Calu3 (cell line): ENCODE measurements at regions not wholly inside any gene's neighbourhood (a gene's known extent, or its start where the extent isn't known, plus 50 kb on each side); places are given as distances from the start of the nearest gene placed in this dataset.

Experiments
- BruUV-seq: library from RNA; stranded (reverse); fragments of 400-500 nt; replicated peaks from 2 replicates; lab custom pipeline; 2021; lab: Mats Ljungman, UMichigan
- CTCF ChIA-PET: fragments of 300-600 bp; sonication (Branson Sonifier 250); formaldehyde crosslinking; loops from one replicate; lab custom pipeline; 2022; ENCODE audit warnings: antibody characterized with exemption; lab: Charles Lee
- DNase-seq: peaks from one replicate; pipeline ENCODE4 v3.0.0; 2022
- H3K27ac Mint-ChIP-seq: one replicate; pipeline ENCODE4 v1.8.0; 2022; ENCODE audit warnings: mixed read lengths; ENCODE audit not compliant: unreplicated experiment
- H3K27me3 Mint-ChIP-seq: one replicate; pipeline ENCODE4 v1.8.0; 2022; ENCODE audit warnings: mixed read lengths; ENCODE audit not compliant: unreplicated experiment
- H3K36me3 Mint-ChIP-seq: one replicate; pipeline ENCODE4 v1.8.0; 2022; ENCODE audit warnings: mild to moderate bottlenecking, moderate library complexity, mixed read lengths; ENCODE audit not compliant: insufficient read depth, unreplicated experiment
- H3K4me1 Mint-ChIP-seq: one replicate; pipeline ENCODE4 v1.8.0; 2022; ENCODE audit warnings: mild to moderate bottlenecking, low read depth, mixed read lengths; ENCODE audit not compliant: unreplicated experiment
- H3K4me3 Mint-ChIP-seq: one replicate; pipeline ENCODE4 v1.8.0; 2022; ENCODE audit warnings: mild to moderate bottlenecking, low read depth, moderate library complexity, mixed read lengths; ENCODE audit not compliant: unreplicated experiment
- H3K9me3 Mint-ChIP-seq: one replicate; pipeline ENCODE4 v1.8.0; 2022; ENCODE audit warnings: low read depth, mixed read lengths; ENCODE audit not compliant: unreplicated experiment
- intact Hi-C: fragments of 100-400 bp; cut with micrococcal nuclease; formaldehyde crosslinking; loops from one replicate; pipeline ENCODE4 v1.10.0; 2022; ENCODE audit not compliant: unreplicated experiment
- TF ChIP-seq, protein P1 (sequence below): fragments of 200-600 bp; IDR thresholded peaks from one replicate; pipeline ENCODE4 v1.8.0; 2022; ENCODE audit warnings: antibody characterized with exemption; ENCODE audit not compliant: unreplicated experiment

GRCh38 chr1:50271968-50272578, 151.2 kb downstream of the DMRTA2 start:
- Mint-ChIP-seq H3K36me3 (no peaks in the 10 kb centered on the region), H3K27me3 (peaks cover 71% of the 10 kb centered on the region), H3K9me3 (no peaks in the 10 kb centered on the region), H3K4me3 (no peak overlapping the region), H3K27ac (no peak overlapping the region), H3K4me1 (peaks cover 3% of the 10 kb centered on the region)
- CTCF ChIA-PET = interaction anchor here (0.7 to 1.4 kb wide), 8 partner anchors 12 to 1700 kb away, joined by 3 to 9 read pairs (median 4); no protein-coding TSS in a partner anchor
- TF ChIP-seq, protein P1, sequence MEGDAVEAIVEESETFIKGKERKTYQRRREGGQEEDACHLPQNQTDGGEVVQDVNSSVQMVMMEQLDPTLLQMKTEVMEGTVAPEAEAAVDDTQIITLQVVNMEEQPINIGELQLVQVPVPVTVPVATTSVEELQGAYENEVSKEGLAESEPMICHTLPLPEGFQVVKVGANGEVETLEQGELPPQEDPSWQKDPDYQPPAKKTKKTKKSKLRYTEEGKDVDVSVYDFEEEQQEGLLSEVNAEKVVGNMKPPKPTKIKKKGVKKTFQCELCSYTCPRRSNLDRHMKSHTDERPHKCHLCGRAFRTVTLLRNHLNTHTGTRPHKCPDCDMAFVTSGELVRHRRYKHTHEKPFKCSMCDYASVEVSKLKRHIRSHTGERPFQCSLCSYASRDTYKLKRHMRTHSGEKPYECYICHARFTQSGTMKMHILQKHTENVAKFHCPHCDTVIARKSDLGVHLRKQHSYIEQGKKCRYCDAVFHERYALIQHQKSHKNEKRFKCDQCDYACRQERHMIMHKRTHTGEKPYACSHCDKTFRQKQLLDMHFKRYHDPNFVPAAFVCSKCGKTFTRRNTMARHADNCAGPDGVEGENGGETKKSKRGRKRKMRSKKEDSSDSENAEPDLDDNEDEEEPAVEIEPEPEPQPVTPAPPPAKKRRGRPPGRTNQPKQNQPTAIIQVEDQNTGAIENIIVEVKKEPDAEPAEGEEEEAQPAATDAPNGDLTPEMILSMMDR = peak; percentile 65
- DNase-seq = peak; percentile 65
- BruUV-seq = no TSS peak
- intact Hi-C loops = loop anchor here (5.0 kb wide), 1 partner anchor 60 kb away; no protein-coding TSS in a partner anchor

DNA sequence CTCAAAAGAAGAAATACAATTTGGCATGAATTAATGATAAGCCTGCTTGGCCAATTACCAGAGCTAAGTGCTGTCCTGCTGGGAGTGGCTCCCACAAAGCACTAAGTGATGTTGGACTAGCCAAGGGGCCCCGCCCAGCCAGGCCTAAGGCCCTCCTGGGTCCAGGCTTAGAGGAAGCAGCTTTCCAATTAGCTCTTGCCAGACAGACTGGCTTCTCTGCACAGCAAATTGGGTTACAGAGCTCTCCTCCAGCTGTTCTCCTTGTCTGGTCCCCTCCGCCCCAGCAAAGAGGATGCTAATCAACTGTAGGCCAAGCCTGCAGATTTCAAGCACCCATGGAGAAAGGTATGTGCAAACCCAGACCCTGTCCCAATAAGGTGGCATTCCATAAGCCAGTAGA, 151.9 kb downstream of the DMRTA2 start:
- Mint-ChIP-seq H3K27me3 (peaks cover 71% of the 10 kb centered on the region), H3K27ac (no peak overlapping the region), H3K4me1 (peaks cover 10% of the 10 kb centered on the region), H3K9me3 (no peaks in the 10 kb centered on the region), H3K36me3 (no peaks in the 10 kb centered on the region), H3K4me3 (no peak overlapping the region)
- DNase-seq = no peak
- intact Hi-C loops = loop anchor here (5.0 kb wide), 1 partner anchor 61 kb away; no protein-coding TSS in a partner anchor
- CTCF ChIA-PET = interaction anchor here (1.1 to 1.4 kb wide), 3 partner anchors 12 to 1699 kb away, joined by 3 to 5 read pairs (median 3); no protein-coding TSS in a partner anchor
- TF ChIP-seq, protein P1 = no peak
- no TSS peak for BruUV-seq

GRCh38 chr1:50270926-50271325, 152.3 kb downstream of the DMRTA2 start:
- DNase-seq = no peak
- Mint-ChIP-seq H3K9me3 (no peaks in the 10 kb centered on the region), H3K27ac (no peak overlapping the region), H3K4me3 (no peak overlapping the region), H3K36me3 (no peaks in the 10 kb centered on the region), H3K27me3 (peaks cover 72% of the 10 kb centered on the region), H3K4me1 (peaks cover 12% of the 10 kb centered on the region)
- TF ChIP-seq, protein P1 = no peak
- intact Hi-C loops = loop anchor here (5.0 kb wide), 1 partner anchor 61 kb away; no protein-coding TSS in a partner anchor
- BruUV-seq = no TSS peak
- CTCF ChIA-PET = interaction anchor here (1.2 to 1.8 kb wide), 3 partner anchors 9 to 13 kb away, joined by 3 to 5 read pairs (median 3); no protein-coding TSS in a partner anchor

GRCh38 chr1:50268049-50268448, 155.2 kb downstream of the DMRTA2 start:
- peak; percentile 43 for DNase-seq
- H3K27me3 Mint-ChIP-seq = peaks cover 67% of the 10 kb centered on the region
- H3K27ac Mint-ChIP-seq = no peak overlapping the region
- no peaks in the 10 kb centered on the region for H3K9me3 Mint-ChIP-seq
- peaks cover 12% of the 10 kb centered on the region for H3K4me1 Mint-ChIP-seq
- intact Hi-C loops = no loop called here
- no TSS peak for BruUV-seq
- CTCF ChIA-PET = interaction anchor here (0.6 to 0.7 kb wide), 2 partner anchors 22 to 903 kb away, joined by 3 to 5 read pairs; no protein-coding TSS in a partner anchor
- TF ChIP-seq, protein P1 = no peak
- H3K36me3 Mint-ChIP-seq = no peaks in the 10 kb centered on the region
- H3K4me3 Mint-ChIP-seq = no peak overlapping the region
